ENCODE measurements at regions not wholly inside any gene's neighbourhood (a gene's known extent, or its start where the extent isn't known, plus 50 kb on each side); places are given as distances from the start of the nearest gene placed in this dataset.

DNA sequence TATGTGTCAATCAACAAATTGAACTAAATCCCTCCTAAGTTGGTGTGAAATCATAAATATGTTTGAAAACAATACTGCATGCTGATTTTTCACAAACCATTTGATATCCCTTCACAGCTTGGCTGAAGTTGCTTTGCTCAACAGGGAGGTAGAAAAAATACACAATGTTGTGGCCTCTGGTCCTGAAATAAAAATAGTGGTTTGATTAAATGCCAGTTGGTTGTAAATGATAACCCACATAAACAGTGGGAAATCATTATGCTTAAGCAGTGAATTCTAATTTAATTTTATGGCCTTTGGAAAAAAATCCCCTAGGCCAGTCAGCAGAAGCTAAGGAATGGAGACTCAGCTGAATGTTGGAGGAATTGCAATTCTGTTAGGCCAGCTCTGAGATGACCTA, 359.4 kb upstream of the CWC22 start:
- in situ Hi-C loops (cut with HindIII; ENCODE audit: low sequenced_read_pairs) = no loop called here
- no peak for DNase-seq (ENCODE audit: low spot score)

DNA sequence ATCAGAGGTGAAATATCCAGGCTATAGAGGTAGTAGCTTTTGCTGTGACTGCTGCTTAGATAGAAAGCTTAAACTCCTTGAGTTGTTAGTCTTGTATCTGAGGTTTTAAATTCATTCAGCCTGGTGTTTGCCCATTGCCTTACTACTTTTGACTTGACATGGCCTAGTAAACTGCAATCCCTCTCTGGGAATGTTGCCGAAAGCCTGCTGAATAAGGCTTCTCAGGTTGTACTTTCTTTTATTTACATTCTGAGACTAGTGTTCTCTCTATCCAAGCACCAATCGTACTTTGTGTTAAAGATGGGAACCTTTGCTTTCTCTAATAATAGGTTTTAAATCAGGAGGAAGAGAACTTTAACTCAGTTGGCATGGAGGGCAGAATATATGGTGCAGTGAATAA, 357.6 kb upstream of the CWC22 start:
- in situ Hi-C loops (cut with HindIII; ENCODE audit: low sequenced_read_pairs) = no loop called here
- no peak for DNase-seq (ENCODE audit: low spot score)

- in situ Hi-C loops (cut with HindIII; ENCODE audit: low sequenced_read_pairs) = no loop called here
- DNase-seq (ENCODE audit: low spot score) = no peak
Measured at GRCh38 chr2:180360283-180360618, 353.2 kb upstream of the CWC22 start.

DNA sequence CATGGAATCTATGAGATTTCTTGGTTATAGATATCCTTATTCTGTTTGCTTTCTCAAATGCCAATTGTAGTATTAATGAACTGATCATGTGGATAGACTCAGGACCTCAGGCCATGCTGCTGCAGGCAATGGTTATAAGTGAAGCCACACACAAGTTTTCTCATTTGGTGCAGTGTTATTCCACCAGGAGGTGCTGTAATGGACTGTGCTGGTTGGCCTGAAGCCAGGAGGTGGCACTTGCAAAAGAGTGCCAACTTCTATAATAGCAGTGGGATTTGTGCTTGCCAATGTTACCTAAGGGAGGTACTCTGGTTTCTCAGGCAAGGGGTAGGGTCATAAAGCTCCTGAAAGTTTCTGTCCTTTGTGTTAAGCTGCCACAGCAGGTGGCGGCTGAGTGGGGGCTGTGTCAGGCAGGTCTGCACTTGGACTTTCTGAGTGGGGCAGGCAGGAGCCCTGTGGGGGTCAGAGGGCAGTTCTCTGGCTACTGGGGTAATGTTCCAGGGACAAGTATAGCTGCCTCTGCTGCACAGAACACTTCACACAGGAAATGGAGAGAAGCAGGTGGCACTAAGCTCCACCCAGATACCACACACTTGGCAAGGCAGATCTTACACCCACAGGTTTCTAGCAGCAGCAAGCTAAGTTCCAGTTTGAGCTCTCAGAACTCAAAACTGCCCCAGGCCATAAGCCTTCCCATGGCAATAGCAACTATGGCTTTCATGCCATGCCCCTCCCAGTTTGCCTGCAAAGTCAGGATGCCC, 352.6 kb upstream of the CWC22 start:
- no peak for DNase-seq (ENCODE audit: low spot score)
- in situ Hi-C loops (cut with HindIII; ENCODE audit: low sequenced_read_pairs) = no loop called here

- in situ Hi-C loops (cut with HindIII; ENCODE audit: low sequenced_read_pairs) = no loop called here
- DNase-seq (ENCODE audit: low spot score) = no peak
Measured at GRCh38 chr2:180358458-180358857, 351.4 kb upstream of the CWC22 start.

- no peak for DNase-seq (ENCODE audit: low spot score)
- in situ Hi-C loops (cut with HindIII; ENCODE audit: low sequenced_read_pairs) = no loop called here
Measured at GRCh38 chr2:180356676-180357075, 349.6 kb upstream of the CWC22 start.

DNA sequence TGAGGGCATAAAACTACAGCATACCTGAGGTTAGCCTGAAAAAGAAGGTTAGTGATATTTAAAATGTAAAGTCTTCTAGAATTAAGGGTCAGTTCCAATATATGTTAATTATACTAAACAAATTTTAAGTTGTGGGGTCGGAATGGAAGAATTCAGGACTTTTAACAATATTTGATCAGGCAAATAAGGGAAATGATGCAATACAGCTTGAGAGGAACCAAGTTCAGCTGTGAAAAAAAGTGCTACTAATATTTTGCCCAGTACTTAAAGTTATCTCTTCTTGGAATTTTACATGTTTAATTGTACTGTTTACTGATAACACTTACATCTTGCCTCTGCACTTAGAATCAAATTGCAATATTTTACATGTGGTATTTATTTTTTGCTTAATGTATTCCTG, 345.5 kb upstream of the CWC22 start:
- no peak for DNase-seq (ENCODE audit: low spot score)
- in situ Hi-C loops (cut with HindIII; ENCODE audit: low sequenced_read_pairs) = no loop called here

GRCh38 chr2:180349809-180350208, 342.7 kb upstream of the CWC22 start:
- in situ Hi-C loops (cut with HindIII; ENCODE audit: low sequenced_read_pairs) = no loop called here
- no peak for DNase-seq (ENCODE audit: low spot score)

- in situ Hi-C loops (cut with HindIII; ENCODE audit: low sequenced_read_pairs) = no loop called here
Measured at GRCh38 chr2:180343528-180344345, 336.6 kb upstream of the CWC22 start.

DNA sequence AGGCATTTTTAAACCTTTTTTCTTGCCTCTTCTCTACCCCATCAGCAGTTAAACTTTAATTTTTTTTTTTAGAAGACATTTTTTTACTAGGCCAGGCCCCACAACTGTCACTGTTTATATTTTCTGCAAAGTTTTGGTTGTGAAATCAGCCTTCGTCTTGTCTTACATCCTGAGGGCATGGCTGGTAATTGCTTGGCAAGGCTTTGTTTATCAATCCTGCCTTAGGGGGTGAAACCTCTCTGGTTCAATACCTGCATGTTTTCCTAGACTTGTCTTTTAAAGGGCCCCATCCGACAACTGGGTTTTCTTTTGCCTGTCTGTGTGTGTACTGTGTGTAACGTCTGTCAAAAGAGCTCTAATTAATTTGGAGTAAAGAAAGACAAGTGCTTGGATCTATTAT, 330.0 kb upstream of the CWC22 start:
- in situ Hi-C loops (cut with HindIII; ENCODE audit: low sequenced_read_pairs) = no loop called here
- DNase-seq (ENCODE audit: low spot score) = no peak

More at GRCh38 chr2:180343528-180344345, 336.6 kb upstream of the CWC22 start:
- no peak for DNase-seq (ENCODE audit: low spot score)

- no peak for DNase-seq (ENCODE audit: low spot score)
- in situ Hi-C loops (cut with HindIII; ENCODE audit: low sequenced_read_pairs) = no loop called here
Measured at GRCh38 chr2:180336550-180336949, 329.5 kb upstream of the CWC22 start.

DNA sequence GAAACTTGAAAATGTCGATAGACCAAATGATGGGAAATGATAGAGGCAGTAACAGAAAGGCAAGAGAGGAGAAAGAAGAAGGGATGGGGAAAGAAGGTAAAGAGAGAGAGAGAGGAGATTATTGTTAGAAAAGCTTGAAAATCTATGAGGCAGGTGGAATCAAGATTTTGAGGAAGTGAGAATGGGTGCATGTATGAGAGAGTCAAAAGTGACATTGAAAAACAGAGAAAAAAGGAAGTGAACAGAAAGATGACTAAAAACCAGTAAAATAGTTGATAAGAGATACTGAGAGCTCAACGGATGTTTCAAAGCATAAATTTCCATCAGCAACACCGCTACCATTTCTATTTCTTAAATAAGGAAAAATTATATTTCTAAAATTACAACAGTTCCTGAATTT, 327.4 kb upstream of the CWC22 start:
- no peak for DNase-seq (ENCODE audit: low spot score)
- in situ Hi-C loops (cut with HindIII; ENCODE audit: low sequenced_read_pairs) = no loop called here

- in situ Hi-C loops (cut with HindIII; ENCODE audit: low sequenced_read_pairs) = no loop called here
- no peak for DNase-seq (ENCODE audit: low spot score)
Measured at GRCh38 chr2:180328795-180329422, 321.8 kb upstream of the CWC22 start.

GRCh38 chr2:180327185-180327584, 320.1 kb upstream of the CWC22 start:
- no peak for DNase-seq (ENCODE audit: low spot score)
- in situ Hi-C loops (cut with HindIII; ENCODE audit: low sequenced_read_pairs) = no loop called here

- in situ Hi-C loops (cut with HindIII; ENCODE audit: low sequenced_read_pairs) = no loop called here
- DNase-seq (ENCODE audit: low spot score) = no peak
Measured at GRCh38 chr2:180325416-180326120, 318.5 kb upstream of the CWC22 start.

GRCh38 chr2:180324182-180324581, 317.1 kb upstream of the CWC22 start:
- no peak for DNase-seq (ENCODE audit: low spot score)
- in situ Hi-C loops (cut with HindIII; ENCODE audit: low sequenced_read_pairs) = no loop called here

GRCh38 chr2:180322781-180323180, 315.7 kb upstream of the CWC22 start:
- in situ Hi-C loops (cut with HindIII; ENCODE audit: low sequenced_read_pairs) = no loop called here
- DNase-seq (ENCODE audit: low spot score) = no peak

DNA sequence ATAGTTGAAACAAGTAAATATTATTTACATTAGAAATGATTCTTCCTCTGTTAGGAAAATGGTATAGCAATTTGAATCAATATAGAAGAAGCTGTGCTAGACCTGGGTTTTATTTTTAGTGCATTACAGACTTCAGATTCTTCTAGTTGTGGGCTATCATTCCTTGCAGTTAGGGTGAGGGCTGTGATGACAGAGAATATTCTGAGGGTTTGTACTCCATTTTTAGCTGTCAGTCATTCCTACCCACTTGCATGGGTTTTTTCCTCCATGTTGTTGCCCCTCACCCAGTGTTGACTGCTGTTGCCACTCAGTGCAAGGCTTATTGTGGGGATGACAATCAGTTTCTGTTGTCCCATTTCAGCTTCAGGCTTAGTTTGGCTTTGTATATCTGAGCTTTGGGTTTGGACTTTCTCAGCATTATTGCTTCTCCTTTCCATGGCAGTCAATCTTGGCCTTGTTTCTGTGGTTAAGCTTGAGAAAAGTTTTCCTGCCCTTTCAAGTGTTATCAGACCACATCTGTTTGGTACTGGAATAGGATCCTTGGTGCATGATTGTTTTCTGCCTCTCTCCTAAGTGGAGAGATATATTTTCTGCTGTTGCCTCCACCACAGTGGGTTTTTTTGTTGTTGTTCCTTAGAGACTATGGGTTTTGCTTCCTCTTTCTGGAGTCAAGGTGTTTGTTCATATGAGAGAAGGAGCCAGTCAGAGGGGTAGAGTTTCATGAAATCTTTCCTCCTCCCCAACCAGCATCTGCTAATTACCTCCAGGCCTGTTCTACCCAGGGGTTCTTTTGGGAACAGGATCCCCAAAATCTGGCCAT, 312.7 kb upstream of the CWC22 start:
- in situ Hi-C loops (cut with HindIII; ENCODE audit: low sequenced_read_pairs) = no loop called here
- DNase-seq (ENCODE audit: low spot score) = no peak

DNA sequence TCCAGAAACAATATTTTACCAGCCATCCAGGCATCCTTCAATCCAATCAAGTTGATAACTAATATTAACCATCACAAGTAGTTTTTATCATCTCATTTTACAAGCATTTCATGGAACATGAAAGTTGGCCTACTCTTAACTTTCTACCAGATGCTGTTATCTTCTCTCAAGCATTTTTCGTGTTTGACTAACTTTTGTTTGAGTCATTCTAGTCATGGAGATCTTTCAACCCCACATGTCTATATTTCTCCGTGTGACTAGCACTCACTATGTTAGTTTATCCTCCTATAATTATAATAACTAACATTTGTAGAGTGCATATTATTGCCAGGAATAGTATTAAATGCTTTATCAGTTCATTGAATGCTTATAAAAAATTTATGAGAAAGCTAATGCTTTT, 307.0 kb upstream of the CWC22 start:
- in situ Hi-C loops (cut with HindIII; ENCODE audit: low sequenced_read_pairs) = no loop called here
- DNase-seq (ENCODE audit: low spot score) = no peak

Data from G401 (cell line).